Astrocyte of the spinal cord (primary cell): ENCODE measurements at regions not wholly inside any gene's neighbourhood (a gene's known extent, or its start where the extent isn't known, plus 50 kb on each side); places are given as distances from the start of the nearest gene placed in this dataset.

Experiments used
- DNase-seq: peaks from one replicate; pipeline ENCODE4 v3.0.0; 2011; ENCODE audit warnings: low read depth, low spot score
- H3K4me3 ChIP-seq: 2 replicates; pipeline ENCODE4 v1.5.1; 2011; ENCODE audit warnings: low read depth, mild to moderate bottlenecking, low read length, moderate library complexity
- in situ Hi-C: cut with HindIII; loops from 2 replicates; pipeline ENCODE4 v1.10.0; 2017; ENCODE audit warnings: low sequenced_read_pairs
- TF ChIP-seq, protein P1 (sequence below): IDR thresholded peaks from 2 replicates; pipeline ENCODE4 v1.5.1; 2012; ENCODE audit warnings: low read depth, mild to moderate bottlenecking, low read length, inconsistent platforms

DNA sequence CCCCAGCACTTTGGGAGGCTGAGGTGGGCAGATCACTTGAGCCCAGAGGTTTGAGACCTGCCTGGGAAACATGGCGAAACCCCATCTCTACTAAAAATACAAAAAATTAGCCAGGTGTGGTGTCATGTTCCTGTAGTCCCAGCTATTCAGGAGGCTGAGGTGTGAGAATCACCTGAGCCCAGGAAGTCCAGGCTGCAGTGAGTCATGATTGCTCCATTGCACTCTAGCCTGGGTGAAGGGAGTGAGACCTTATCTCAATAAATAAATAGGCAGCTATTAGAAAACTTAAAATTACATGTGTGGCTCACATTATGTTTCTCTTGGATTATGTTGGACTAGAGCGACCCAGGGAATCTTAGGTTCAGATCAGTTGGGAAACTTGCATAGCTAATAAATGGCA, 69.7 kb downstream of the RPLP1 start:
- DNase-seq = no peak
- in situ Hi-C loops = no loop called here
- H3K4me3 ChIP-seq = no peak overlapping the region
- TF ChIP-seq, protein P1, sequence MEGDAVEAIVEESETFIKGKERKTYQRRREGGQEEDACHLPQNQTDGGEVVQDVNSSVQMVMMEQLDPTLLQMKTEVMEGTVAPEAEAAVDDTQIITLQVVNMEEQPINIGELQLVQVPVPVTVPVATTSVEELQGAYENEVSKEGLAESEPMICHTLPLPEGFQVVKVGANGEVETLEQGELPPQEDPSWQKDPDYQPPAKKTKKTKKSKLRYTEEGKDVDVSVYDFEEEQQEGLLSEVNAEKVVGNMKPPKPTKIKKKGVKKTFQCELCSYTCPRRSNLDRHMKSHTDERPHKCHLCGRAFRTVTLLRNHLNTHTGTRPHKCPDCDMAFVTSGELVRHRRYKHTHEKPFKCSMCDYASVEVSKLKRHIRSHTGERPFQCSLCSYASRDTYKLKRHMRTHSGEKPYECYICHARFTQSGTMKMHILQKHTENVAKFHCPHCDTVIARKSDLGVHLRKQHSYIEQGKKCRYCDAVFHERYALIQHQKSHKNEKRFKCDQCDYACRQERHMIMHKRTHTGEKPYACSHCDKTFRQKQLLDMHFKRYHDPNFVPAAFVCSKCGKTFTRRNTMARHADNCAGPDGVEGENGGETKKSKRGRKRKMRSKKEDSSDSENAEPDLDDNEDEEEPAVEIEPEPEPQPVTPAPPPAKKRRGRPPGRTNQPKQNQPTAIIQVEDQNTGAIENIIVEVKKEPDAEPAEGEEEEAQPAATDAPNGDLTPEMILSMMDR = no peak

DNA sequence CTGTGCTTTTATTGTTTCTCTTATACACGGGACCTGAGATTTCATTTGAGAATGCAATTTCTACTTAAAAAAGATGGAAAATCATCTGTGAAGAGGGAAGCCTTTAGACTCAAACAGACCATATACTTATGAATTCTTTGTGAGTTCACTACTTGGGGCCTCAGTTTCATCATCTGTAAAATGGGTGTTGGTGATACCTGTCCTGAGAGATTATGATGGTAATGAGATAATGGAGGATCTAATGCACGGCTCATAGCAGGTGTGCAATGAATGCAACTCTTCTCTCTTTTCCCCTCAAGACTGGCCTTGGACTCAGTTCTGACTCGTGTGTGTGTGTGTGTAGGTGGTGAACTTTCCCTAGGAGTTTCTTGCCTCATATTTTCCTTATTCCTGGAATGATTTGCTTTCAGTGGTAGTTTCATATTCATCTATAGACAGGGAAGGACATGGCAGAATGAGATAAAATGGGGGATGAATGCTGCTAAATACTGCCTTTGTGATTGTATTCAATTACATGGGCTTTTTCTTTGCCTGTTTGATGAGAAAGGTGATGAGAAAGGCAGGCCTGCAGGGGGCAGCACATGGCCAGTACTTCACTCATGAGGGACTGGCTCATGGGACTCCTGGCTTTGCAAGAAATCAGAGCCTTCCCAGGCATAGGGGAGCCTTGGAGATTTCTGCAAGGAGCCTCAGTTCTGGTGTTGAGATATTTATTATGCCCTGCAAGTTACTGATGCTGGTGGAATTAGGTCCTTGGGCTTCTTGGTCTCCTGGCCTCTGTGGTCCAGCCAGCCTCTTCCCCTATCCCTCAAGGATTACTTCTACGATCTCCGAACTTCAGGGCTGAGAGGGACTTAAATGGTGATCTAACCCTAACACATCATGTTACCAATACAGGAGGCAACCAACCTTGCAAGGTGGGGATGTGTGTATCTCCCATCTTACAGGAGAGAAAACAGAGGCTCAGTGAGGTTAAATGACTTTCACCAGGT, 70.7 kb downstream of the RPLP1 start:
- TF ChIP-seq, protein P1 = peak; percentile 78
- peak; percentile 79 for DNase-seq
- H3K4me3 ChIP-seq = no peak overlapping the region
- in situ Hi-C loops = no loop called here

DNA sequence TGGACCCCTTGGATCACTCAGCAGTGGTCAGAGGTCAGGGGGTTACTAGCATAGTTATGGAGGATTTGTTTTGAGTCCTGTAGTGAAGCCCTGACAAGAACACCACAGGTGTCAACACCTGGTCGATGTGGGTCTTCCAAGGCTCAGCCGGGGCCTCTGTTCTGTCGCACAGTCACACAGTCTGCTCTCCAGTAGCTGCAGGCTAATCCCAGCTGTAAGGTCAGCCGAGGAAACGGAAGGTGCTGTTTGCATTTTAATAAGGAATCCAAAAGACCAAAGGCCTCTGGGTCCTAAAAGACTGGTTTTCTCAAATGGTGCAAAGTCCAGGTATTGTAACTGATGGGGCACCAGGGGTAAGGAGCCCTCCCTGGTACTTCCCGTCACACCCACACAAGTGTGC, 71.7 kb downstream of the RPLP1 start:
- TF ChIP-seq, protein P1 = no peak

GRCh38 chr15:69524814-69525213, 72.2 kb downstream of the RPLP1 start:
- in situ Hi-C loops = no loop called here
- TF ChIP-seq, protein P1 = no peak
- no peak overlapping the region for H3K4me3 ChIP-seq
- DNase-seq = no peak

More for the DNA sequence above, 71.7 kb downstream of the RPLP1 start:
- in situ Hi-C loops = no loop called here
- H3K4me3 ChIP-seq = no peak overlapping the region
- no peak for DNase-seq

GRCh38 chr15:69525543-69525942, 72.9 kb downstream of the RPLP1 start:
- TF ChIP-seq, protein P1 = no peak
- no peak overlapping the region for H3K4me3 ChIP-seq
- DNase-seq = no peak
- in situ Hi-C loops = no loop called here

- DNase-seq = peak; percentile 47
- in situ Hi-C loops = no loop called here
- no peak overlapping the region for H3K4me3 ChIP-seq
- TF ChIP-seq, protein P1 = no peak
Observed at GRCh38 chr15:69526081-69527061, 73.8 kb downstream of the RPLP1 start.
